ENCODE measurements at regions not wholly inside any gene's neighbourhood (a gene's known extent, or its start where the extent isn't known, plus 50 kb on each side); places are given as distances from the start of the nearest gene placed in this dataset.

GRCh38 chr21:20570824-20571232 lies 427.4 kb upstream of the NCAM2 start:
- H3K79me2 ChIP-seq (ENCODE audit: insufficient read depth, low read depth, low read length) = no peaks in the 10 kb centered on the region
- no peak overlapping the region for H2AFZ ChIP-seq (ENCODE audit: low read length)
- ChIA-PET CTCF (ENCODE audit: unreplicated experiment) (no interaction called here), POLR2A (no interaction called here)
- intact Hi-C loops (cut with micrococcal nuclease; ENCODE audit: unreplicated experiment) = no loop called here
- no peaks in the 10 kb centered on the region for H3K36me3 ChIP-seq (ENCODE audit: insufficient read depth, low read length)
- no peak for TF ChIP-seq EZH2phosphoT487 (IDR thresholded peaks at IDR 0.05; ENCODE audit: borderline replicate concordance, low read depth, low read length)
- TF ChIP-seq CTCF (conservative IDR thresholded peaks at IDR 0.05; ENCODE audit: low read length) = no peak
- no peak overlapping the region for H3K27ac ChIP-seq (ENCODE audit: low read depth, low read length, poor library complexity, severe bottlenecking)
- DNase-seq (ENCODE audit: low spot score) = no peak
- BruUV-seq (replicated peaks) = no TSS peak
- no peaks in the 10 kb centered on the region for H3K4me1 ChIP-seq (ENCODE audit: insufficient read depth, low read length, poor library complexity, severe bottlenecking)
- H3K4me2 ChIP-seq (ENCODE audit: low read length) = no peak overlapping the region
- peaks cover 23% of the 10 kb centered on the region; the same call in 1 of the 2 replicates for H3K9me3 ChIP-seq (ENCODE audit: low read length)
- H3K4me3 ChIP-seq (ENCODE audit: low read depth, low read length, poor library complexity, severe bottlenecking) = no peak overlapping the region
- H4K20me1 ChIP-seq (ENCODE audit: insufficient read depth, low read length) = no peaks in the 10 kb centered on the region
- no peaks in the 10 kb centered on the region for H3K9me2 ChIP-seq (ENCODE audit: insufficient read depth, low read length)

- Histone ChIP-seq H4K20me1 (ENCODE audit: insufficient read depth, low read length) (no peaks in the 10 kb centered on the region), H3K79me2 (ENCODE audit: insufficient read depth, low read depth, low read length) (no peaks in the 10 kb centered on the region), H3K27ac (ENCODE audit: low read depth, low read length, poor library complexity, severe bottlenecking) (no peak overlapping the region), H3K4me1 (ENCODE audit: insufficient read depth, low read length, poor library complexity, severe bottlenecking) (no peaks in the 10 kb centered on the region), H3K9me2 (ENCODE audit: insufficient read depth, low read length) (no peaks in the 10 kb centered on the region), H2AFZ (ENCODE audit: low read length) (no peak overlapping the region), H3K4me3 (ENCODE audit: low read depth, low read length, poor library complexity, severe bottlenecking) (no peak overlapping the region), H3K9me3 (ENCODE audit: low read length) (peaks cover 22% of the 10 kb centered on the region; the same call in 1 of the 2 replicates), H3K4me2 (ENCODE audit: low read length) (no peak overlapping the region), H3K36me3 (ENCODE audit: insufficient read depth, low read length) (no peaks in the 10 kb centered on the region)
- intact Hi-C loops (cut with micrococcal nuclease; ENCODE audit: unreplicated experiment) = no loop called here
- POLR2A ChIA-PET = no interaction called here
- CTCF ChIA-PET (ENCODE audit: unreplicated experiment) = no interaction called here
- DNase-seq (ENCODE audit: low spot score) = no peak
- BruUV-seq (replicated peaks) = no TSS peak
- no peak for TF ChIP-seq CTCF (conservative IDR thresholded peaks at IDR 0.05; ENCODE audit: low read length)
- TF ChIP-seq EZH2phosphoT487 (IDR thresholded peaks at IDR 0.05; ENCODE audit: borderline replicate concordance, low read depth, low read length) = no peak
These were observed 425.6 kb upstream of the NCAM2 start for GRCh38 chr21:20572582-20572981.

GRCh38 chr21:20581361-20581760 lies 416.8 kb upstream of the NCAM2 start:
- Histone ChIP-seq H3K4me1 (ENCODE audit: insufficient read depth, low read length, poor library complexity, severe bottlenecking) (no peaks in the 10 kb centered on the region), H3K36me3 (ENCODE audit: insufficient read depth, low read length) (no peaks in the 10 kb centered on the region), H3K27ac (ENCODE audit: low read depth, low read length, poor library complexity, severe bottlenecking) (no peak overlapping the region), H3K4me3 (ENCODE audit: low read depth, low read length, poor library complexity, severe bottlenecking) (no peak overlapping the region), H3K9me2 (ENCODE audit: insufficient read depth, low read length) (no peaks in the 10 kb centered on the region), H3K4me2 (ENCODE audit: low read length) (no peak overlapping the region), H2AFZ (ENCODE audit: low read length) (no peak overlapping the region), H4K20me1 (ENCODE audit: insufficient read depth, low read length) (no peaks in the 10 kb centered on the region), H3K79me2 (ENCODE audit: insufficient read depth, low read depth, low read length) (no peaks in the 10 kb centered on the region), H3K9me3 (ENCODE audit: low read length) (peaks cover 28% of the 10 kb centered on the region)
- no peak for TF ChIP-seq CTCF (conservative IDR thresholded peaks at IDR 0.05; ENCODE audit: low read length)
- TF ChIP-seq EZH2phosphoT487 (IDR thresholded peaks at IDR 0.05; ENCODE audit: borderline replicate concordance, low read depth, low read length) = no peak
- no TSS peak for BruUV-seq (replicated peaks)
- no peak for DNase-seq (ENCODE audit: low spot score)
- CTCF ChIA-PET (ENCODE audit: unreplicated experiment) = no interaction called here
- POLR2A ChIA-PET = interaction anchor here (0.7 kb wide), 1 partner anchor 14 kb away, joined by 4 read pairs; no protein-coding TSS in a partner anchor
- intact Hi-C loops (cut with micrococcal nuclease; ENCODE audit: unreplicated experiment) = no loop called here

All from OCI-LY7 (cell line).